Activated CD4-positive, alpha-beta T cell treated with anti-CD3 and anti-CD28 coated beads, Interleukin-2, amount 50 U/mL, for 1 hour (primary cell): ENCODE measurements at regions not wholly inside any gene's neighbourhood (a gene's known extent, or its start where the extent isn't known, plus 50 kb on each side); places are given as distances from the start of the nearest gene placed in this dataset.
"Not testable (repeated sequence)": the region's sequence is repeated elsewhere in the genome, so short reads cannot be mapped to it uniquely, and the experiment has no call there.

ENCODE experiments used
- DNase-seq: peaks from one replicate; pipeline ENCODE4 v3.0.0-alpha.2; 2020

- no peak for DNase-seq
These were observed 160.9 kb downstream of the RTL9 start for GRCh38 chrX:110519501-110519900.

- no peak for DNase-seq
These were observed 161.3 kb downstream of the RTL9 start for GRCh38 chrX:110519906-110520452.

DNA sequence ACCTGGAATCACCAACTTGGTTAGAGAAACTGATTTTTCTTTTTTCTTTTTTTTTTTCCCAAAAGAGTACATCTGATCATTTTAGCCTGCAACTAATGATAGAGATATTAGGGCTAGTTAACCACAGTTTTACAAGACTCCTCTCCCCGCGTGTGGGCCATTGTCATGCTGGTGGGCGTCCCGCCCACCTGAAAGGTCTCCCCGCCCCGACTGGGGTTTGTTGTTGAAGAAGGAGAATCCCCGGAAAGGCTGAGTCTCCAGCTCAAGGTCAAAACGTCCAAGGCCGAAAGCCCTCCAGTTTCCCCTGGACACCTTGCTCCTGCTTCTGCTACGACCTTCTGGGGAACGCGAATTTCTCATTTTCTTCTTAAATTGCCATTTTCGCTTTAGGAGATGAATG is 162.0 kb downstream of the RTL9 start:
- DNase-seq = not testable (repeated sequence)

DNA sequence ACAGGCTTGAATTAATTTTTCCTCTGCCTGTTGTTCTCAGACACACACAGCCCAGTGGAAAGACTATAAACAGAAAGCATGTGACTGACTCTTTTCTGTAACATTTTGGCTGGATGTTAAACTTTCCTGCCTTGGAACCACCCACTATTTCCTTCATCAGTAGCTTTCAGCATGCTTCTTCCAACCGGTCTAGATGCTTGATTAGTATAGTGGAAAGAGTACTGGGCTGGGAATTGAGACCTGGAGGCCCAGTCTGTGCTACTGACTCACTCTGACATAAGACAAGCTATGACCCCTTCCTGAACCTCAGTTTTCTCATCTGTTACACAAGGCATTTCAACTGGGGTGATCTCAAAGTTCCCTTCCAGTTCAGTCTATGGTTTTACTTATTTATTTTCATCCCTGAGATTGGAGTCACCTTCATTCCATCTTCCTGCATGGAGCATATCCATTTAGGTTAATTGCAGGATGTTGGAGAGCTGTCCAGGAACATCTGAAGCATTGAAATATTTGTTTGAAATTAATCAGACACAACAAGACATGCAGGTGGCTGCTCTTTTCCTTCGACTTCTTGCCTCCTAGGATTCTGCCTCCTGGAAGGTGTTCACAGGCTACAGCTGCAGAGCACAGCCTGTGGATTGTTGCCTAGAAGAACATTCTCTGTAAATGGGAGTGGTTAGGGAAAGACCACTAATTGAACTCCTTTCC is 173.4 kb downstream of the RTL9 start:
- no peak for DNase-seq

DNA sequence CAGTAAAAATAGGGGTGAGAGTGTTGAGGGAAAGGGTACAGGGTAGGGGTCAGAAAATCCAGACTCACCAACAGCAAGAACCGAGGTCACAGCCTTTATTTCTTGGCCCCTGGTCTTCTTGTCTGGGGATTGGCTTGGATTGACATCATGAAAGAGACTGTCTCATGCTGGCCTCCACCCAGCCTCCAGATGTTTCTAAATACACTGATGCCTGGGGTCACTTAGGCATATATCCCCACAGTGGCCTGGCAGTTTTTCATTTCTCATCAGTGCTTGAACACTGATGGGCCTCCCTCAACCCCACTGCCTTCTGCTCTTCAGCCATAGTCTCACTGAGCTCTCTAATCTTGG is 173.9 kb downstream of the RTL9 start:
- DNase-seq = no peak

- no peak for DNase-seq
These were observed 178.2 kb downstream of the RTL9 start for GRCh38 chrX:110536816-110537215.

GRCh38 chrX:110541266-110541665 is 182.6 kb downstream of the RTL9 start:
- DNase-seq = no peak

DNA sequence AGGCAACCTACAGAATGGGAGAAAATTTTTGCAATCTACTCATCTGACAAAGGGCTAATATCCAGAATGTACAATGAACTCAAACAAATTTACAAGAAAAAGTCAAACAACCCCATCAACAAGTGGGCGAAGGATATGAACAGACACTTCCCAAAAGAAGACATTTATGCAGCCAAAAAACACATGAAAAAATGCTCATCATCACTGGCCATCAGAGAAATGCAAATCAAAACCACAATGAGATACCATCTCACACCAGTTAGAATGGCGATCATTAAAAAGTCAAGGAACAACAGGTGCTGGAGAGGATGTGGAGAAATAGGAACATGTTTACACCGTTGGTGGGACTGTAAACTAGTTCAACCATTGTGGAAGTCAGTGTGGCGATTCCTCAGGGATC is 192.2 kb downstream of the RTL9 start:
- DNase-seq = not testable (repeated sequence)

DNA sequence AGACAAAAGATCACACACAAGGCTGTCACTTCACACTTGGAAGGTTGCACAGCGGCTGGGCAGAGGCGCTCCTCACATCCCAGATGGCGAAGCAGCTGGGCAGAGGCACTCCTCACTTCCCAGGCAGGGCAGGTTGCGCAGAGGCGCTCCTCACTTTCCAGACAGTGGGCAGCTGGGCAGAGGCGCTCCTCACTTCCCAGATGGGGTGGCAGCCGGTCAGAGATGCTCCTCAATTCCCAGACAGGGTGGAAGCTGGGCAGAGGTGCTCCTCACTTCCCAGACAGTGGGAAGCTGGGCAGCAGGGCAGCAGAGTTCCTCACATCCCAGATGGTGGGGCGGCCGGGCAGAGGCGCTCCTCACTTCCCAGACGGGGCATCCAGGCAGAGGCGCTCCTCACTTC is 199.2 kb downstream of the RTL9 start:
- DNase-seq = no peak

GRCh38 chrX:110558406-110558805 is 199.8 kb downstream of the RTL9 start:
- DNase-seq = no peak

DNA sequence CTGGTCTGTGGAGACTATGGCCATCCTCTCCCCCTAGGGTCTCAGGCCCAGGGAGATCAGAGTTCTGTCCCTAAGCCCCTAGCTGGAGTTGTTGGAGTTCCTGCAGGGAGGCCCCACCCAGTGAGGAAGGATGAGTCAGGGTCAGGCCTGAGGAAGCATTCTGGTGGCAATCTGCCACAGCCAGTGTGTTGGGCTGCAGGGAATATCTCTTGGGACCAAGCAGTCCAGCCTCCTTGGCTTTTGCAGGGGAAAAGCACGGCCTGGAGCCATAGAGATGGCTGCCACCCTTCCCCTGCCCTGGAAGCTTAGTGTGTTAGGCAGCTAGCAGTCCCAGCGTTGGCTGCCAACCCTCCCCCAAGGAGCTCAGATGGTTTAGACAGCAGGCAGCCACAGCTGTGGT is 202.4 kb downstream of the RTL9 start:
- no peak for DNase-seq

GRCh38 chrX:110563282-110563681 is 204.6 kb downstream of the RTL9 start:
- no peak for DNase-seq

DNA sequence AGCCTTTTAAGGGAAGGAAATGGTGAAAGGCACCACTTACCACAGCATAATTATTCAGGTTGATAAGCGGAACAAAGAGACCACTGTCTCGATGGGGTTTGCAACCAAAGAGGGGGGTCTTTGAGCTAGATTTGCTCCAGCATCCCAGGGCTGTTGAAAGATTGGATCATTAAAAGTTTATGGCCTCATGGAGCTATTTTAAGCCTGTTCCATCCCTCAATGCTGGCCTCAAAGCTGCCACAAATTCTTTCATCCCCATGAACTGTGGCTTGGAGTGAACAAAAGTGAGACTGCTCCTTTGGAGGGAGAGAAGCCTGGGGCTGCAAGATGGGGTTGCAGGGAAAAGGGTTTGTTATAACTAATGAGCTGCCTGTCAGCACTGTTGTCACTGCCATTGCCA is 209.8 kb downstream of the RTL9 start:
- DNase-seq = no peak

GRCh38 chrX:110569506-110569905 is 210.9 kb downstream of the RTL9 start:
- no peak for DNase-seq

GRCh38 chrX:110578270-110578669 is 217.3 kb downstream of the CHRDL1 start:
- no peak for DNase-seq

DNA sequence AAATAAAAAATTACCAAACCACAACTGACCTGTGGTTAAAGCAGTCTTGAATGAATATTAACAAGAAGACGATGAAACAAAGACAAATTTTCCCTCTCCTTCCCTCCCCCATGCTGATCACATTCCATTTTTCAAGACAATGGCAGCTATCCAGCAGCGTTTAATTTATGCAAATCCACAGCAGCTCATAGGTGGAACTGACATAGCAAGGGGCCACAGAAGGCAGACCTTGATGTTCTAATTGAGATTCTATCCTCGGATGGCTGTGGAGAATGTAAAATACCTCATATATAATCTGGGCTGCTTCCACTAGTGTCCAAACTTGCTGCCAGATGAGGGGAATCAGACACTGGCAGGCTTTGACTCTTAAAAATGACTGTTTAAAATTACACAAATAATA is 211.5 kb downstream of the CHRDL1 start:
- DNase-seq = no peak

- DNase-seq = no peak
These were observed 207.5 kb downstream of the CHRDL1 start for GRCh38 chrX:110588164-110588563.

- no peak for DNase-seq
These were observed 206.8 kb downstream of the CHRDL1 start for GRCh38 chrX:110588853-110589252.

DNA sequence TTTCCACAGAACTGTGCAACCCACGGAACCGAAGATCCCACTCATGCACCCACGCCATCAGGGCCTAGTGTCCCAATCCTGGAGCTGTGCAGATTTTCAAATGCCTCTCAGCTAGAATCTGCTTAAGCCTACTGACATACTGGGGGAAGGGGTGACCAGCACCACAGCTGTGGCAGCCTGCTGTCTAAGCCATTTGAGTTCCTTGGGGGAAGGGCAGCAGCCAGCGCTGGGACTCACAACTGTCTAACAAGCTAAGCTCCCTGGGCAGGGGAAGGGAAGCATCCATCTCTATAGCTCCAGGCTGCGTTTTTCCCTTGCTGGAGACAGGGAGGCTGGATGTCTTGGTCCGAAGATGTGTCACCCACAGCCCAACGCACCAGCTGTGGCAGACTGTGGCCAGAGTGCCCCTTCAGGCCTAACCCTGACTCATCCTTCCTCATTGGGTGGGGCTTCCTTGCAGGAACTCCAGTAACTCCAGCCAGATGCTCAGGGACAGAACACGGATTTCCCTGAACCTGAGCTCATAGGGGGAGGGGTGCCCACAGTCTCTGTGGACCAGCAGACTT is 194.8 kb downstream of the CHRDL1 start:
- DNase-seq = no peak

DNA sequence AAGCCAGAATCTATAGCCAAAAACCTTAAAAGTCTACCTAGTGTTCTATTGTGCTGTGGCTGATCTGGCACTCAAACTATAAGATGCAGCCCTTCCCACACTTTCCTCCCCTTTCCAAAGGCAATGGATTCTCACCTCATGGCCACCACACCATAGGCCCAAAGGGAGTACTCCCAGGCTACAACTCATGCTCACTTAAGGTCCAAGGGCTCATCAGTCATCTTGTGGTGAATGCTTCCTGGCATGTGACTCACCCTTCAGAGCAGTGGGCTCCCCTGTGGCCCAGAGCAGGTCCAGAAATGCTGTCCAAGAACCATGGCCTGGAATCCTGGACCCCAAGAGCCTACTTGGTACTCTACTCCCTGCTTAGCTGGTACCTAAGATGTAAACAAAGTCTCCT is 181.0 kb downstream of the CHRDL1 start:
- DNase-seq = no peak
